ENCODE measurements at regions not wholly inside any gene's neighbourhood (a gene's known extent, or its start where the extent isn't known, plus 50 kb on each side); places are given as distances from the start of the nearest gene placed in this dataset.

- TF ChIP-seq, protein P1, sequence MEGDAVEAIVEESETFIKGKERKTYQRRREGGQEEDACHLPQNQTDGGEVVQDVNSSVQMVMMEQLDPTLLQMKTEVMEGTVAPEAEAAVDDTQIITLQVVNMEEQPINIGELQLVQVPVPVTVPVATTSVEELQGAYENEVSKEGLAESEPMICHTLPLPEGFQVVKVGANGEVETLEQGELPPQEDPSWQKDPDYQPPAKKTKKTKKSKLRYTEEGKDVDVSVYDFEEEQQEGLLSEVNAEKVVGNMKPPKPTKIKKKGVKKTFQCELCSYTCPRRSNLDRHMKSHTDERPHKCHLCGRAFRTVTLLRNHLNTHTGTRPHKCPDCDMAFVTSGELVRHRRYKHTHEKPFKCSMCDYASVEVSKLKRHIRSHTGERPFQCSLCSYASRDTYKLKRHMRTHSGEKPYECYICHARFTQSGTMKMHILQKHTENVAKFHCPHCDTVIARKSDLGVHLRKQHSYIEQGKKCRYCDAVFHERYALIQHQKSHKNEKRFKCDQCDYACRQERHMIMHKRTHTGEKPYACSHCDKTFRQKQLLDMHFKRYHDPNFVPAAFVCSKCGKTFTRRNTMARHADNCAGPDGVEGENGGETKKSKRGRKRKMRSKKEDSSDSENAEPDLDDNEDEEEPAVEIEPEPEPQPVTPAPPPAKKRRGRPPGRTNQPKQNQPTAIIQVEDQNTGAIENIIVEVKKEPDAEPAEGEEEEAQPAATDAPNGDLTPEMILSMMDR (IDR thresholded peaks at IDR 0.05), result no peak
- no peak for TF ChIP-seq POLR2A (IDR thresholded peaks at IDR 0.05)
Observed at GRCh38 chr7:23888958-23889357, 178.9 kb downstream of the STK31 start.
